Activated CD8-positive, alpha-beta memory T cell treated with anti-CD3 and anti-CD28 coated beads, Interleukin-2, amount 50 U/mL, for 24 hours (primary cell): ENCODE measurements at regions not wholly inside any gene's neighbourhood (a gene's known extent, or its start where the extent isn't known, plus 50 kb on each side); places are given as distances from the start of the nearest gene placed in this dataset.

Source experiments
- DNase-seq: peaks from one replicate; pipeline ENCODE4 v3.0.0-alpha.2; 2020; ENCODE audit errors: extremely low read depth

GRCh38 chr17:77885678-77886386 lies 72.7 kb upstream of the TNRC6C start:
- DNase-seq = no peak

- DNase-seq = no peak
These were observed 72.1 kb upstream of the TNRC6C start for GRCh38 chr17:77886387-77886728.

- DNase-seq = no peak
These were observed 71.4 kb upstream of the TNRC6C start for GRCh38 chr17:77887110-77887463.

- no peak for DNase-seq
These were observed 70.8 kb upstream of the TNRC6C start for GRCh38 chr17:77887464-77888241.

- no peak for DNase-seq
These were observed 70.0 kb upstream of the TNRC6C start for GRCh38 chr17:77888242-77889134.

GRCh38 chr17:77889135-77889505 lies 69.4 kb upstream of the TNRC6C start:
- no peak for DNase-seq

GRCh38 chr17:77889866-77890760 lies 68.4 kb upstream of the TNRC6C start:
- DNase-seq = no peak

- no peak for DNase-seq
These were observed 67.7 kb upstream of the TNRC6C start for GRCh38 chr17:77890771-77891170.

GRCh38 chr17:77891602-77892001 lies 66.9 kb upstream of the TNRC6C start:
- DNase-seq = no peak

GRCh38 chr17:77892031-77892430 lies 66.5 kb upstream of the TNRC6C start:
- DNase-seq = no peak

GRCh38 chr17:77892469-77893143 lies 65.9 kb upstream of the TNRC6C start:
- no peak for DNase-seq

GRCh38 chr17:77893144-77894044 lies 65.1 kb upstream of the TNRC6C start:
- no peak for DNase-seq

GRCh38 chr17:77894126-77894956 lies 64.2 kb upstream of the TNRC6C start:
- DNase-seq = no peak

- no peak for DNase-seq
These were observed 60.7 kb upstream of the TNRC6C start for GRCh38 chr17:77897741-77898301.

- DNase-seq = no peak
These were observed 59.7 kb upstream of the TNRC6C start for GRCh38 chr17:77898521-77899434.

- DNase-seq = no peak
These were observed 59.0 kb upstream of the TNRC6C start for GRCh38 chr17:77899498-77899897.

GRCh38 chr17:77901481-77901880 lies 57.0 kb upstream of the TNRC6C start:
- no peak for DNase-seq

GRCh38 chr17:77905266-77905665 lies 53.2 kb upstream of the TNRC6C start:
- no peak for DNase-seq
